ENCODE measurements at regions not wholly inside any gene's neighbourhood (a gene's known extent, or its start where the extent isn't known, plus 50 kb on each side); places are given as distances from the start of the nearest gene placed in this dataset.

- TF ChIP-seq ELF1 (IDR thresholded peaks at IDR 0.05; ENCODE audit: borderline replicate concordance, low read depth) (no peak), POLR2A (IDR thresholded peaks at IDR 0.05; ENCODE audit: borderline replicate concordance, extremely low read depth, insufficient read depth, insufficient read length) (no peak), CTCF (IDR thresholded peaks at IDR 0.05 in 2 of 3, conservative IDR thresholded peaks at IDR 0.05 in 1 of 3; ENCODE audit: borderline replicate concordance in 1 of 3, insufficient read depth in 1 of 3, low read depth in 2 of 3, low read length in 2 of 3) (no peak), YY1 (IDR thresholded peaks at IDR 0.05; ENCODE audit: extremely low read depth, insufficient replicate concordance, low read depth, low read length) (no peak), SP1 (IDR thresholded peaks at IDR 0.05; ENCODE audit: low read depth) (no peak), EZH2 (IDR thresholded peaks at IDR 0.05) (no peak), REST (IDR thresholded peaks at IDR 0.05; ENCODE audit: low read depth) (no peak), ZBTB33 (IDR thresholded peaks at IDR 0.05; ENCODE audit: extremely low read depth, insufficient replicate concordance, low read length) (no peak), JUND (IDR thresholded peaks at IDR 0.05) (no peak), POLR2AphosphoS5 (IDR thresholded peaks at IDR 0.05; ENCODE audit: low read depth, low read length) (no peak), RAD21 (IDR thresholded peaks at IDR 0.05; ENCODE audit: low read depth) (no peak), SIN3A (IDR thresholded peaks at IDR 0.05; ENCODE audit: low read depth) (no peak), ZNF274 (IDR thresholded peaks at IDR 0.05; ENCODE audit: low read depth, low read length) (no peak)
- TF ChIP-seq, protein P1, sequence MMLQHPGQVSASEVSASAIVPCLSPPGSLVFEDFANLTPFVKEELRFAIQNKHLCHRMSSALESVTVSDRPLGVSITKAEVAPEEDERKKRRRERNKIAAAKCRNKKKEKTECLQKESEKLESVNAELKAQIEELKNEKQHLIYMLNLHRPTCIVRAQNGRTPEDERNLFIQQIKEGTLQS (IDR thresholded peaks at IDR 0.05) = no peak
Observed at GRCh38 chr16:73703891-73704290, 592.7 kb upstream of the PSMD7 start.
